ENCODE measurements at regions not wholly inside any gene's neighbourhood (a gene's known extent, or its start where the extent isn't known, plus 50 kb on each side); places are given as distances from the start of the nearest gene placed in this dataset.
"Not testable (repeated sequence)": the region's sequence is repeated elsewhere in the genome, so short reads cannot be mapped to it uniquely, and the experiment has no call there.

DNA sequence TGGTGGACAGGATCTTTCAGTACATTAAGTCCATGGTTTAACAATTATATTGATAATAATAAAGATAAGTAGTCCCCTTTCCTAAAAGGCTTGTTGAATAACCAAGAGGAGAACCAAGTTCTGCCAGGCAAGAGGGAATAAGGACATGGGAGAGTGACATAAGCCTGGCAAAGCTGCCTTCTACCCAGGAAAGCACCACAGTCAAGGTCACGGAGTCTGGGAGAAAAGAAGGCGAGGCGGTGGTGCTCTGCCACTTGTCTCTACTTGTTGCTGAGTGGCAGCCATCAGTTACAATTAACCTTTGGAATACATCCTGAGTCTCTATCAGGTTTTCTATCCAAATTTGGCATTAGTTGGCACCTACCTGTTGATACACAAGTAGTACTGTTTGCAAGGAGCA lies 101.7 kb upstream of the GATA6 start:
- intact Hi-C loops (cut with DNase I), result no loop called here
- no peak for ATAC-seq
- H3K9me3 ChIP-seq, result peaks cover 0 to 1% of the 10 kb centered on the region in 2 donors
- no peak for TF ChIP-seq CTCF (IDR thresholded peaks at IDR 0.05)
- H3K27me3 ChIP-seq, result no peaks in the 10 kb centered on the region
- no peaks in the 10 kb centered on the region for H3K36me3 ChIP-seq
- no peak for DNase-seq
- H3K4me1 ChIP-seq, result no peaks in the 10 kb centered on the region
- no peak overlapping the region for H3K27ac ChIP-seq
- no peak overlapping the region for H3K4me3 ChIP-seq

DNA sequence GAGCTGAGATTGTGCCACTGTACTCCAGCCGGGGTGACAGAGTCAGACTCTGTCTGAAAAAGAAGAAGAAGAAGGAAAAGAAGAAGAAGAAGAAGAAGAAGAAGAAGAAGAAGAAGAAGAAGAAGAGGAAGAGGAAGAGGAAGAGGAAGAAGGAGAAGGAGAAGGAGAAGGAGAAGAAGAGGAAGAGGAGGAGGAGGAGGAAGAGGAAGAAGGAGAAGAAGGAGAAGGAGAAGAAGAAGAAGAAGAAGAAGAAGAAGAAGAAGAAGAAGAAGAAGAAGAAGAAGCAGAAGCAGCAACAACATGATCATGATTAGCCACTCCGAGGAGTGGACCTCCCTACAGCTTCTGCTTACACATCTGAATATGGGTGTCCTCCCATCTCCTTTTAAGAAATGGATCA lies 100.6 kb upstream of the GATA6 start:
- H3K4me1 ChIP-seq; H3K4me3 ChIP-seq; H3K27me3 ChIP-seq; H3K36me3 ChIP-seq; DNase-seq; H3K27ac ChIP-seq; H3K9me3 ChIP-seq; intact Hi-C loops (cut with DNase I); ATAC-seq: not testable (repeated sequence)

DNA sequence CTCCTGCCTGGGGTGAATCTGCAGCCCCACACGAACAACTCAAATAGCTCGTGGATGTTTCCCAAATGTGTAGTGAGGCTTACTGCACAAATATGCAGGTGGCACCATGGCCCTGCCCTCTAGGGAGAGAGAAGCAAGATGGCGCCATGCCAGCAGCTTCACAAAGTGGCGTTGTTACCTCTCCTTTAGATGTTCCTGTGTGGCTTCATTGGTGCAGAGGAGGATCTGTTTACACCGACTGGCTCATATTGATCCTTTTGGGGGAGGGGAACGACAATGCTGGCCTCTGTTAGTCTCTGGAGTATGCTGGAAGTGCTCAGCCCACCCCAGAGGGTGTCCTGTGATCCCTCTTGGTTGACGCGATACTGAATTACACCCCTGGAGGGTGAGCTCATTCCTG lies 99.5 kb upstream of the GATA6 start:
- no peaks in the 10 kb centered on the region for H3K27me3 ChIP-seq
- ATAC-seq (no peak), DNase-seq (no peak)
- no peaks in the 10 kb centered on the region for H3K4me1 ChIP-seq
- TF ChIP-seq CTCF (IDR thresholded peaks at IDR 0.05), result no peak
- H3K4me3 ChIP-seq, result no peak overlapping the region
- H3K27ac ChIP-seq, result no peak overlapping the region
- intact Hi-C loops (cut with DNase I), result no loop called here
- H3K36me3 ChIP-seq, result no peaks in the 10 kb centered on the region
- peaks cover 0 to 1% of the 10 kb centered on the region in 2 donors for H3K9me3 ChIP-seq

DNA sequence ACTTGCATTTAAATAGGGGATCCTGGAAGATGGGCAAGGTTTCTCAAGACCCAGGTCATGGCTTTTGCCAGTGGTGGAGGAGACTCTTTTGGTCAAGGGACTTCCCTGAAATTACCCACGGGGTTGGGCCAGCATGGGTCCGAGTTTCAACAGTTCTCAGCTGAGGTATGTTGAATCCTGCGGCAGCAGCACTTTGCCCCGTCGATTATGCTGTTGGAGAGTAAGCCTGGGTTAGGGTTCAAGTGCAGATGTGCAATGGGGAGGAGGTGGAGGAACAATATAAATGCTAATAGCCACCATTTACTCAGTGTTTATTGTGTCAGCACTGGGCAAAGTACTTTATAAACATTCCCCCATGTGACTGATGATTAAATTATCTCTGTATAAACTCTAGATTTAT lies 96.0 kb upstream of the GATA6 start:
- TF ChIP-seq CTCF (IDR thresholded peaks at IDR 0.05), result no peak
- DNase-seq (no peak), ATAC-seq (no peak)
- intact Hi-C loops (cut with DNase I), result no loop called here
- Histone ChIP-seq H3K27ac (no peak overlapping the region), H3K36me3 (no peaks in the 10 kb centered on the region), H3K4me1 (no peaks in the 10 kb centered on the region), H3K4me3 (no peak overlapping the region), H3K9me3 (peaks cover 0 to 1% of the 10 kb centered on the region in 2 donors), H3K27me3 (no peaks in the 10 kb centered on the region)

- intact Hi-C loops (cut with DNase I), result no loop called here
- Histone ChIP-seq H3K9me3 (no peaks in the 10 kb centered on the region), H3K4me1 (no peaks in the 10 kb centered on the region), H3K27me3 (no peaks in the 10 kb centered on the region), H3K36me3 (no peaks in the 10 kb centered on the region), H3K27ac (no peak overlapping the region), H3K4me3 (no peak overlapping the region)
- ATAC-seq (no peak), DNase-seq (no peak)
- TF ChIP-seq CTCF (IDR thresholded peaks at IDR 0.05), result no peak
Observed at GRCh38 chr18:22074282-22075070, 94.9 kb upstream of the GATA6 start.

GRCh38 chr18:22080035-22080434 lies 89.4 kb upstream of the GATA6 start:
- Histone ChIP-seq H3K9me3 (no peaks in the 10 kb centered on the region), H3K4me3 (no peak overlapping the region), H3K36me3 (no peaks in the 10 kb centered on the region), H3K4me1 (no peaks in the 10 kb centered on the region), H3K27me3 (no peaks in the 10 kb centered on the region), H3K27ac (no peak overlapping the region)
- no peak for TF ChIP-seq CTCF (IDR thresholded peaks at IDR 0.05)
- no peak for DNase-seq
- intact Hi-C loops (cut with DNase I), result no loop called here
- ATAC-seq, result no peak

Measured in left lung (tissue), 4 donors.